ENCODE measurements at regions not wholly inside any gene's neighbourhood (a gene's known extent, or its start where the extent isn't known, plus 50 kb on each side); places are given as distances from the start of the nearest gene placed in this dataset.

DNA sequence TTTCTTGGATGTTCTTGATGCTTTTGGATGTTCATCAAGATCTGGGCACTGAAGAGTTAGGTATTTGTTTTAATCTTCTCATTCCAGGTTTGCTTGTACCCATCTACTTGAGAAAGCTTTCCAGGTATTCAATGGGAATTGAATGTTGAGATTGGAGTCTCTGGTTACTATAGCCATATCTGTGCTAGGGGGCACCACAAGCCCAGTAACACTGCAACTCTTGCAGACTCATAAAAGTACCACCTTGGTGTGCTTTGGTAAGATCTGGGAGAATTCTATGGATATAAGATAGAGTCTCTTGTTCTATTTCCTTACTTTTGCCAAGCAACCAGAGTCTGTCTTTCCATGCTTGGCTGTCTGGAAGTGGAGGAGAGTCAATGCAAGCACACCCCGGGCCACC, 518.9 kb upstream of the VRK2 start:
- peaks cover 9% of the 10 kb centered on the region for H3K27me3 Mint-ChIP-seq (ENCODE audit: unreplicated experiment)
- no peaks in the 10 kb centered on the region for H3K36me3 Mint-ChIP-seq (ENCODE audit: unreplicated experiment)
- TF ChIP-seq, protein P1, sequence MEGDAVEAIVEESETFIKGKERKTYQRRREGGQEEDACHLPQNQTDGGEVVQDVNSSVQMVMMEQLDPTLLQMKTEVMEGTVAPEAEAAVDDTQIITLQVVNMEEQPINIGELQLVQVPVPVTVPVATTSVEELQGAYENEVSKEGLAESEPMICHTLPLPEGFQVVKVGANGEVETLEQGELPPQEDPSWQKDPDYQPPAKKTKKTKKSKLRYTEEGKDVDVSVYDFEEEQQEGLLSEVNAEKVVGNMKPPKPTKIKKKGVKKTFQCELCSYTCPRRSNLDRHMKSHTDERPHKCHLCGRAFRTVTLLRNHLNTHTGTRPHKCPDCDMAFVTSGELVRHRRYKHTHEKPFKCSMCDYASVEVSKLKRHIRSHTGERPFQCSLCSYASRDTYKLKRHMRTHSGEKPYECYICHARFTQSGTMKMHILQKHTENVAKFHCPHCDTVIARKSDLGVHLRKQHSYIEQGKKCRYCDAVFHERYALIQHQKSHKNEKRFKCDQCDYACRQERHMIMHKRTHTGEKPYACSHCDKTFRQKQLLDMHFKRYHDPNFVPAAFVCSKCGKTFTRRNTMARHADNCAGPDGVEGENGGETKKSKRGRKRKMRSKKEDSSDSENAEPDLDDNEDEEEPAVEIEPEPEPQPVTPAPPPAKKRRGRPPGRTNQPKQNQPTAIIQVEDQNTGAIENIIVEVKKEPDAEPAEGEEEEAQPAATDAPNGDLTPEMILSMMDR (IDR thresholded peaks at IDR 0.05): no peak
- no peaks in the 10 kb centered on the region for H3K4me1 Mint-ChIP-seq (ENCODE audit: unreplicated experiment)
- H3K9me3 Mint-ChIP-seq (ENCODE audit: unreplicated experiment): peaks cover 23% of the 10 kb centered on the region
- no peak overlapping the region for H3K4me3 Mint-ChIP-seq (ENCODE audit: unreplicated experiment)
- DNase-seq (ENCODE audit: extremely low spot score, unreplicated experiment): no peak
- no peak overlapping the region for H3K27ac Mint-ChIP-seq (ENCODE audit: unreplicated experiment)

- Mint-ChIP-seq H3K27me3 (ENCODE audit: unreplicated experiment) (peaks cover 9% of the 10 kb centered on the region), H3K4me3 (ENCODE audit: unreplicated experiment) (no peak overlapping the region), H3K9me3 (ENCODE audit: unreplicated experiment) (peaks cover 20% of the 10 kb centered on the region), H3K27ac (ENCODE audit: unreplicated experiment) (no peak overlapping the region), H3K4me1 (ENCODE audit: unreplicated experiment) (no peaks in the 10 kb centered on the region), H3K36me3 (ENCODE audit: unreplicated experiment) (no peaks in the 10 kb centered on the region)
- TF ChIP-seq, protein P1 (IDR thresholded peaks at IDR 0.05): no peak
- DNase-seq (ENCODE audit: extremely low spot score, unreplicated experiment): no peak
These were observed 518.1 kb upstream of the VRK2 start for GRCh38 chr2:57528499-57528898.

DNA sequence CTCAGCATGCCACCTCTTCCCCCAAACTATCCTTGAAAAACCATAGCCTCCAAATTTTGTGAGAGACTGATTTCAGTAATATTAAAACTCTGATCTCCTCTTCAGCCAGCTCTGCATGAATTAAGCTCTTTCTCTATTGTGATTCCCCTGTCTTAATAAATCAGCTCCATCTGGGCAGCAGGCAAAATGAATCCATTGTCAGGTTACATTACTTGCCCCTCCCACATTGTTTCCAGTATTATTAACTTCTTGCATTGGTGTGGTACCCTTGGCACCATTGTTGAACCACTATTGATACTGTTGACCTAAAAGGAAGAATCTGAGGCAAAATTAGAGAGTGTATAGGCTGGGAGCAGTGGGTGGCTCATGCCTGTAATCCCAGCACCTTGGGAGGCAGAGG, 512.2 kb upstream of the VRK2 start:
- H3K27ac Mint-ChIP-seq (ENCODE audit: unreplicated experiment): no peak overlapping the region
- H3K4me1 Mint-ChIP-seq (ENCODE audit: unreplicated experiment): no peaks in the 10 kb centered on the region
- no peak overlapping the region for H3K4me3 Mint-ChIP-seq (ENCODE audit: unreplicated experiment)
- TF ChIP-seq, protein P1 (IDR thresholded peaks at IDR 0.05): no peak
- peaks cover 26% of the 10 kb centered on the region for H3K27me3 Mint-ChIP-seq (ENCODE audit: unreplicated experiment)
- no peaks in the 10 kb centered on the region for H3K36me3 Mint-ChIP-seq (ENCODE audit: unreplicated experiment)
- H3K9me3 Mint-ChIP-seq (ENCODE audit: unreplicated experiment): no peaks in the 10 kb centered on the region
- no peak for DNase-seq (ENCODE audit: extremely low spot score, unreplicated experiment)

GRCh38 chr2:57536535-57537231, 509.9 kb upstream of the VRK2 start:
- Mint-ChIP-seq H3K4me3 (ENCODE audit: unreplicated experiment) (no peak overlapping the region), H3K27ac (ENCODE audit: unreplicated experiment) (no peak overlapping the region), H3K27me3 (ENCODE audit: unreplicated experiment) (peaks cover 26% of the 10 kb centered on the region), H3K4me1 (ENCODE audit: unreplicated experiment) (no peaks in the 10 kb centered on the region), H3K9me3 (ENCODE audit: unreplicated experiment) (no peaks in the 10 kb centered on the region), H3K36me3 (ENCODE audit: unreplicated experiment) (no peaks in the 10 kb centered on the region)
- TF ChIP-seq, protein P1 (IDR thresholded peaks at IDR 0.05): no peak
- DNase-seq (ENCODE audit: extremely low spot score, unreplicated experiment): no peak

- Mint-ChIP-seq H3K27ac (ENCODE audit: unreplicated experiment) (no peak overlapping the region), H3K9me3 (ENCODE audit: unreplicated experiment) (no peaks in the 10 kb centered on the region), H3K4me1 (ENCODE audit: unreplicated experiment) (no peaks in the 10 kb centered on the region), H3K36me3 (ENCODE audit: unreplicated experiment) (no peaks in the 10 kb centered on the region), H3K4me3 (ENCODE audit: unreplicated experiment) (no peak overlapping the region), H3K27me3 (ENCODE audit: unreplicated experiment) (peaks cover 32% of the 10 kb centered on the region)
- TF ChIP-seq, protein P1 (IDR thresholded peaks at IDR 0.05): no peak
- no peak for DNase-seq (ENCODE audit: extremely low spot score, unreplicated experiment)
These were observed 506.8 kb upstream of the VRK2 start for GRCh38 chr2:57539761-57540160.
